ENCODE measurements at regions not wholly inside any gene's neighbourhood (a gene's known extent, or its start where the extent isn't known, plus 50 kb on each side); places are given as distances from the start of the nearest gene placed in this dataset.

- DNase-seq, result no peak
Observed at GRCh38 chr2:120684289-120685065, 51.2 kb upstream of the GLI2 start.

- no peak for DNase-seq
Observed at GRCh38 chr2:120685066-120685973, 50.3 kb upstream of the GLI2 start.
